T-helper 2 cell treated with Interferon-gamma antibody and Interleukin-4, amounts not matched to agents 5 μg/mL and 100 μg/mL, for 36 hours (primary cell): ENCODE measurements at regions not wholly inside any gene's neighbourhood (a gene's known extent, or its start where the extent isn't known, plus 50 kb on each side); places are given as distances from the start of the nearest gene placed in this dataset.

ENCODE experiments used
- DNase-seq: peaks from one replicate; pipeline ENCODE4 v3.0.0; 2021; ENCODE audit warnings: low spot score
- H3K27ac Mint-ChIP-seq: one replicate; pipeline ENCODE4 v1.8.0; 2021; ENCODE audit warnings: mild to moderate bottlenecking, mixed read lengths
- H3K27me3 Mint-ChIP-seq: one replicate; pipeline ENCODE4 v1.8.0; 2021; ENCODE audit warnings: low read depth, mixed read lengths
- H3K36me3 Mint-ChIP-seq: one replicate; pipeline ENCODE4 v1.8.0; 2021; ENCODE audit warnings: low read depth, mixed read lengths
- H3K4me1 Mint-ChIP-seq: one replicate; pipeline ENCODE4 v1.8.0; 2021; ENCODE audit warnings: low read depth, mixed read lengths
- H3K4me3 Mint-ChIP-seq: one replicate; pipeline ENCODE4 v1.8.0; 2022; ENCODE audit warnings: mild to moderate bottlenecking, moderate library complexity, mixed read lengths
- H3K9me3 Mint-ChIP-seq: one replicate; pipeline ENCODE4 v1.8.0; 2021; ENCODE audit warnings: mixed read lengths

DNA sequence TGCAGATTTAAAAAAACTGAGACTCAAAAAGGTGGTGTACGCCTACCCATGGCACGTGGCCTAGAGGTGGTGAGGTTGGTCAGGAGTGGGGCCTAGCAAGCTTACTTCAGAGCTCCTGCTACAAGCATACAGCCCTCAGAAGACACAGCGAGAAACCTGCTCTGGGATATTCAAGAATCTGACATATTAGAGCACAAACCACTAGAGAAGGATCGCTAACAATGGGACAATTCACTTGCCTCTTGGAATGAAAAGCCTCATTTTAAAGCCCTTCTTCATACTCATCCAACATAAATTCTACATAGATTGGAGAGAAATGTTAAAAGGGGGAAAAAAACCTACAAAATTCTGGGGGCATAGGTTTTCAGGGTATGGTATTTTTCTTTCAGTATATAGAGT, 118.0 kb upstream of the ARHGEF3 start:
- peak overlapping the region; percentile 90 for H3K4me3 Mint-ChIP-seq
- no peak for DNase-seq
- H3K9me3 Mint-ChIP-seq: no peaks in the 10 kb centered on the region
- no peaks in the 10 kb centered on the region for H3K27me3 Mint-ChIP-seq
- H3K4me1 Mint-ChIP-seq: peaks cover 77% of the 10 kb centered on the region
- peak overlapping the region; percentile 63 for H3K27ac Mint-ChIP-seq
- peaks cover 4% of the 10 kb centered on the region for H3K36me3 Mint-ChIP-seq

DNA sequence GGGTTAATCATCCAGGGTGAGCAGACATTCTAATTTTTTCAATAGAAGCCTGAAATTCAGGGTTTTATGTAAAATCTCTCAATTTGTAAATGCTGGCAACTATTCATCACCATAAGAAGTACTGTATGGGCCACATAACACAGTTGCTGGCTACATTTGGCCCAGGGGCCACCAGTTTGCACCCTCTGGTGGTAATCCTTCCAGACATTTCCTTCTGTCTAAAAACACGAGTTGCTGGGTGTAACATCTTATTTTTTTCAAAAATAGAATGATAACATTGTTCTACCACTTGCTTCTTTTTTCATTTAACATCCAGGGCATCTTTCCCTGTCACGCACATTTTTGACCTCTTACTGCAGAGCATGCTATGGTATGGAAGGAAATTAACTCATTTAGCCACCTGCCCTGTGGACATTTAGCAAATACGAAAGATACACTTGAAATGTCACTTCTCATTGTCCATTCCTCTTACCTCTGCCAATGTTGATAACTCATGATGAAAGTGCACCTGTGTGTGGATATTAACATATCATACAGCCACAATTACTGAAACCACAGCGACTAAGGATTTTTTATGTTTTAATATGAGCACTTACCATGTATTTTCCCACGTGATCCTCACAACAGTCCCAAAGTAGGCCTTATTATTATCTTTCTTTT, 117.5 kb upstream of the ARHGEF3 start:
- no peak for DNase-seq
- Mint-ChIP-seq H3K27ac (peak overlapping the region; percentile 63), H3K9me3 (no peaks in the 10 kb centered on the region), H3K4me3 (peak overlapping the region; percentile 90), H3K4me1 (peaks cover 79% of the 10 kb centered on the region), H3K36me3 (peaks cover 8% of the 10 kb centered on the region), H3K27me3 (no peaks in the 10 kb centered on the region)

DNA sequence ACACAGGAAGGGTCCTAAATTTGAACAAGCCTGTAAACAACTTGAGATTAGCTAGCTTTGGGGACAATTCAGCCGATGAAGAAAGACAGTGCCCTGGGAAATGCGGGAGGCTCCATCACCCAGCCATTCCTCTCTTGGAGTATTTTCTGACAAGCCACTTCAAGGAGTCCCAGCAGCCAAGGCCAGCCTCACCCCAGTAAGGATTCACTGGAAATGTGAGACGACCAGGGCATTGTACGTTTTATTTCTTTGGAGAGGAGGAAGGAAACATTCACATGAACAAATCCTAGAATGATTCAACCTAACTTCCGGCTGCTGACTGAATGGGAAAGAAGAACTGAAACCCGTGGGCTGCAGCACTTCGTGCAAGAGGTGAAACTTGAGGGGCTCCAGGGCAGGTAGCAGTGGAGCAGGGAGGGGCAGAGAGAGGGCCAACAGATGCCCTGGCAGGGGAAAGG, 116.4 kb upstream of the ARHGEF3 start:
- Mint-ChIP-seq H3K4me1 (peaks cover 79% of the 10 kb centered on the region), H3K36me3 (peaks cover 16% of the 10 kb centered on the region), H3K4me3 (peak overlapping the region; percentile 90), H3K27me3 (no peaks in the 10 kb centered on the region), H3K9me3 (no peaks in the 10 kb centered on the region), H3K27ac (peak overlapping the region; percentile 87)
- peak; percentile 81 for DNase-seq

DNA sequence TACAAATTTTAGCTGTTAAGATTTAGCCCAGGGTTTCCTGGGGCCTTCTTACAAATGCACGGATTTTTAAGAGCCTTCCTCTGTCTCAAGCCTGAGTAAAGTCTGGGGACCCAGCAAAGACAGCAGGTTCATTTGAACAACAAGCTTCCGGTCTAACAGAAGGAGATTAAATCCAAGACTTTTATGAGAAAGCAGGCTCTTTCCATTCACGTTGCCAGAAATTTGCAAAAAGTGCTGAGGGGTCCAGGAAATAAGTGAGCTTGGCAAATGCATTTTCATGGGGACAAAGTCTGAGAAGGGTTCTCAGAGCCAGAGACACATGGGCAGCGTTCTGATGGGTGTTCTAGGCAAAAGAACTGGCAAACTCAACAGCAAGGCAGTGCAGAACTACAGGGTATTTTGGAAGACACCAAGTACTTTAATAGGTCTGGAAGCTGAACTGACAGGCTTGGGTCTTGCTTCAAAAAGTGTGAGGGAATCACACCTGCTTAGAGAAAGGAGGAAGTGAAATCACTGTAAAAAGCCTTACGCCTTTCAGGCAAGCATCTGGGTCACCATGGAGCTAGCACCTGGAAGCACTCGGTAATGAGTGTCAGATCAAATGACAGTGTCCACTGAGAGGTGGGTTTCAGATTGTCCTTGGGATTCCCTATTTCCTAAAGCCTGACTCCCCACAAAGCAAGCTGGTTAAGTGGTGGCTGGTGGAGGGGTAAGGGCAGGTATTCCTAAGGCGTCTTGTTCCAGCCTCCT, 115.8 kb upstream of the ARHGEF3 start:
- H3K27me3 Mint-ChIP-seq: no peaks in the 10 kb centered on the region
- H3K9me3 Mint-ChIP-seq: no peaks in the 10 kb centered on the region

DNA sequence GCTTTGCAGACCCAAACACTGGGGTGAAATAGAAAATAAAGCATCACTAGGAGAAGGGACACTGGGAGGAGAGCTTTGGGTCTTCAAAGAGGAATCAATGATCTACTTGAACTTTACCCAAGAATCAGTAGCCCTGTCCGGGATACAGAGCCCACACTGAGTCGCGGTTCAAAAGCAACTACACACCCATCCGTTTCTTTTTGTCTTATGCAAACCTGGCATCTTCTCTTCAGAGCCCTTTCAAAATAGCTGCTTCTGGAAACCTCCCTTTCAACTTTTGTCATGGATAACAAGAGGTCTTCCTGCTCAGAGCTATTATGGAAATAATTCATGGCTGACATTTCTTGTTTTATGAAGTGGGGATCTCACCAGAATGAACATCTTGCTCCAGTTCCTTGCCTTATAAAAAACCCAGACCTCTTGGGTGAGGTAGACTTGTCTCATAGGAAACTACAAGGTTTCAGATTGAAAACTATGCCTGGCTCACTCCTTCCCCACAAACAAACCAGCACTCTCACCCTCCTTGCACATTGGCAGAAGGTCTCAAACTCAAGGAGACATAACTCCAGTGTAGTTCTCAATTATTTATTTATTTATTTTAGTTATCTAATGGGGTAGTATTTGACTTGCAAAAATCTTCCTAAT, 115.1 kb upstream of the ARHGEF3 start:
- H3K36me3 Mint-ChIP-seq: peaks cover 19% of the 10 kb centered on the region
- H3K27me3 Mint-ChIP-seq: no peaks in the 10 kb centered on the region
- H3K27ac Mint-ChIP-seq: peak overlapping the region; percentile 87
- peaks cover 70% of the 10 kb centered on the region for H3K4me1 Mint-ChIP-seq
- H3K4me3 Mint-ChIP-seq: peak overlapping the region; percentile 90
- DNase-seq: peak; percentile 30
- no peaks in the 10 kb centered on the region for H3K9me3 Mint-ChIP-seq

More for the DNA sequence above, 115.8 kb upstream of the ARHGEF3 start:
- H3K27ac Mint-ChIP-seq: peak overlapping the region; percentile 87
- H3K36me3 Mint-ChIP-seq: peaks cover 19% of the 10 kb centered on the region
- H3K4me3 Mint-ChIP-seq: peak overlapping the region; percentile 90
- DNase-seq: no peak
- H3K4me1 Mint-ChIP-seq: peaks cover 77% of the 10 kb centered on the region

DNA sequence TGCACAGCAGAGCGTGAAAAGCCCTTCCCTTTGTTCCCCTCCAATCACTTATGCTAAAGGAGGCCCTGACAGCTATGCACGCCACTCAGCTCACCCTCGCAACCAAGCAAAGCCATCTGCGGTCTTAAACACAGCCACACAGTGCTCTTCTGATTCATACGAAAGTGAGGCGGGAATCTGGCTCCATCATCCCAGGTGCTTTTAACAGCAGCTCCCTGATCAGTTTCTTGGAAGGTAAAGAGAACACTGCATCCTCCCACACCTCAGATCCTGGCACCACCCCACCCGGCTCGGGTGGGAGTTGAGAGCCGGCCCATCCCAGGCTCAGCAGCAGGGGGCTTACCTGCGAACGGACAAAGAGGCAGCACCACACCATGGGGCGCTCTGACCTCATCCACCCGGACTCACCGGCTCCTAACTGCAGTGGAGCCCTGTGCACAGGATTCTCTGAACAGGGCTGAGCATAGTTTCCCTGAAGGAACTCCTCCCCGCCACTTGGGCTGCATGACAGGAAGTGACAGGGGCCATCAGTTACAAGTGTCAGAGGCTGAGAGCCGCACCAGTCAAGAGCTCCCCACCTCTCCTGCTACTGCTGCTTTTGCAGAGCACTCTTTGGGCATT, 114.3 kb upstream of the ARHGEF3 start:
- peak overlapping the region; percentile 87 for H3K27ac Mint-ChIP-seq
- no peaks in the 10 kb centered on the region for H3K9me3 Mint-ChIP-seq
- peak overlapping the region; percentile 90 for H3K4me3 Mint-ChIP-seq
- no peaks in the 10 kb centered on the region for H3K27me3 Mint-ChIP-seq
- H3K4me1 Mint-ChIP-seq: peaks cover 63% of the 10 kb centered on the region
- peaks cover 24% of the 10 kb centered on the region for H3K36me3 Mint-ChIP-seq
- DNase-seq: peak; percentile 72

DNA sequence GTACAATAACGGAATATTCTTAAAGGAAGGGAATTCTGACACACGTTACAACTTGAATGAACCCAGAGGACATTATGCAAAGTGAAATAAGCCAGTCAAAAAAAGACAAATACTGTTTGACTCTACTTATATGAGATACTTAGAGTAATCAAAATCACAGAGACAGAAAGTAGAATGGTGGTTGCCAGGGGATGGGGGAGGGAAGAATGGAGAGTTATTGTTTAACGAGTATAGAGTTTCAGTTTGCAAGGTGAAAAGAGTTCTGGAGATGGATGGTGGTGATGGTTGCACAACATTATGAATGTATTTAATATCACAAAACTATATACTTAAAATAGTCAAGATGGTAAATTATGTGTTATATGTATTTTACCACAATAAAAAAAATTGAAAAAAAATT, 112.9 kb upstream of the ARHGEF3 start:
- H3K9me3 Mint-ChIP-seq: no peaks in the 10 kb centered on the region
- H3K36me3 Mint-ChIP-seq: peaks cover 37% of the 10 kb centered on the region
- no peaks in the 10 kb centered on the region for H3K27me3 Mint-ChIP-seq
- peak overlapping the region; percentile 90 for H3K4me3 Mint-ChIP-seq
- DNase-seq: no peak
- peak overlapping the region; percentile 87 for H3K27ac Mint-ChIP-seq
- H3K4me1 Mint-ChIP-seq: peaks cover 64% of the 10 kb centered on the region

DNA sequence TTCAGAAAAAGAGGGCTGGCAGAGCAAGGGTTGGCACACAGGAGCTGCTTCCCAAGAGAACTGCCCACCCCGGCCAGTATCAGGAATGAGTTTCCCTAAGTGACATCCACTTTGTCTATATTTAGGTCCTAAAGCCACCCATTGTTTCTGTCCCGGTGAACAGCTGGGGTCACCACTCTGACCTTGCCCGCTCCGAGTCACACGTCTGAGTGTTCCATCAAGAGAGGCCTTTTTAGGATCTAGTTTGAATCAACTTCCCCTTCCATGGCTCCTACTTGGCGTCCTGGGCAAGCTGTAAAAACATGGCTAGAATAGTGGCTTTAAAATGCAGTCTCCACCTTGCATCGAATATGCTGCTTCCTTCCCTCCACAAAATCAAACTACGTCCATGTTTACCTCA, 109.6 kb upstream of the ARHGEF3 start:
- H3K36me3 Mint-ChIP-seq: peaks cover 52% of the 10 kb centered on the region
- no peak for DNase-seq
- H3K27me3 Mint-ChIP-seq: no peaks in the 10 kb centered on the region

DNA sequence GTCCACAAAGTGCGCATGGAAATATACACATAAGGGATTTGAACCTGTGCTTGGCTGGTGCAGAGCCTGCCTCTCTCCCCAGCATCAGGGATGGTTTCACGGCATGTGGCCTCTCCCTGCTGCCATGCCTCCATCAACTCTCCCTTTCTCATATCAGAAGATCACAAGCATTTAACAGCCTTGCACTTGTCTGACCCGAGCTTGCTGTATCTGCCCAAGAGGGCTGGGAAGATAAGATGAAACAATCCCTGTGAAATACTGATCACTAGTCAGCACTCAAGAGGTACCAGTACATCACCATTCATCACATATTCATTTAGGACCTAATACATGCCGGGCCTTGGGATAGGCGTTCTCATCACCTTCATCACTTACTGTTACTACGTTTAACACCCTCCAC, 107.6 kb upstream of the ARHGEF3 start:
- Mint-ChIP-seq H3K4me1 (peaks cover 46% of the 10 kb centered on the region), H3K36me3 (peaks cover 48% of the 10 kb centered on the region), H3K27ac (no peak overlapping the region), H3K9me3 (no peaks in the 10 kb centered on the region), H3K4me3 (no peak overlapping the region), H3K27me3 (no peaks in the 10 kb centered on the region)
- DNase-seq: no peak

More for the DNA sequence above, 109.6 kb upstream of the ARHGEF3 start:
- Mint-ChIP-seq H3K4me3 (no peak overlapping the region), H3K27ac (no peak overlapping the region), H3K4me1 (peaks cover 50% of the 10 kb centered on the region), H3K9me3 (no peaks in the 10 kb centered on the region)

DNA sequence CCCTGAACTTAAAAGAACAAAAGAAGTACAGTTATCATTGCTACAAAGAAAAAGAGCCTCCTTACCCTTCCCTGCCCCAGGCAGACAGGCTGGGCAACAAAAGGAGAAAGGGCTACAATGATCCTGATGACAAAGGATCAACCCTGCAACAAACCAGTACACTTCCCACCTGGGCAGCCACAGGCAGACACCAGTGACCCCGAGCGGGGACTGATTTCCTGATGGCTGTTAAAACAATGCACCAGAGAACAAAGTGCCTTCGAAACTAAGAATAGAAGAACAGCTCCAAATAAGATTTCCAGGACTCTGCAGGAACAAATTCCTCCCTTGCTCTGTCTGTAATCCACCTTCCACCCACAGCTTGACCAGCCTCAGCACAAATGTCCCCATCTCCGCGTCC, 106.3 kb upstream of the ARHGEF3 start:
- Mint-ChIP-seq H3K27ac (peak overlapping the region; percentile 8), H3K27me3 (no peaks in the 10 kb centered on the region), H3K9me3 (no peaks in the 10 kb centered on the region), H3K36me3 (peaks cover 43% of the 10 kb centered on the region), H3K4me1 (peaks cover 40% of the 10 kb centered on the region), H3K4me3 (no peak overlapping the region)
- DNase-seq: no peak

DNA sequence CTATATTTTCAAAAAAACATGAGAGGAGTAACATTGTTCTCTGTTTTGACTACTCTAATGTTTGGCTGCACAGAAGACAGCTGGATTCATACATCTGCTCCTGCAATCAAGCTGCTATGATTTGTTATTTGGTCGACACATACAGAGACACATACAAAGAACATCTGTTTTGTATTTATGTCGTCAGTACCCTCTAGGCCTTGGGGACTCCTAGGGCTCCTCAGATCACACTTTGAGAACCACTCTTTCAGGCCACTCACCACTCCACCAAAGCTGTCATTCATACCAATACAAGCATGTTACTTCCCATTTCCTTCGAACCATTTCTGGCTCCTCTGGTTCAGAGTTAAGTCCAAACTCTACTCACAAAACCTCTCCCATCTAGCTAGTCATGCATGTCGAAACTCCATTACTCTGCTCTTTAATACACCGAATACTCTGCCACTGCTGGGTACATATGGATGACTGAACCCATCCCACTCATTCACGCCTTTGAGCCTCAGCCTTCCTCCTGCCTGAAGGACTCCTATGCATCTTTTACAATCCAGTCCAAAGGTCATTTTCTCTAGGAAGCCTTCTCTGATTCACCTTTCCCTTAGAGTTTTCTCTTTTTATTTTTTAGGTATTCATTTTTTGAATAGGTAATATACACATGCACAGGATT, 102.9 kb upstream of the ARHGEF3 start:
- no peak overlapping the region for H3K4me3 Mint-ChIP-seq
- peaks cover 32% of the 10 kb centered on the region for H3K36me3 Mint-ChIP-seq
- H3K9me3 Mint-ChIP-seq: no peaks in the 10 kb centered on the region
- no peak overlapping the region for H3K27ac Mint-ChIP-seq
- no peaks in the 10 kb centered on the region for H3K27me3 Mint-ChIP-seq
- no peak for DNase-seq
- peaks cover 56% of the 10 kb centered on the region for H3K4me1 Mint-ChIP-seq

DNA sequence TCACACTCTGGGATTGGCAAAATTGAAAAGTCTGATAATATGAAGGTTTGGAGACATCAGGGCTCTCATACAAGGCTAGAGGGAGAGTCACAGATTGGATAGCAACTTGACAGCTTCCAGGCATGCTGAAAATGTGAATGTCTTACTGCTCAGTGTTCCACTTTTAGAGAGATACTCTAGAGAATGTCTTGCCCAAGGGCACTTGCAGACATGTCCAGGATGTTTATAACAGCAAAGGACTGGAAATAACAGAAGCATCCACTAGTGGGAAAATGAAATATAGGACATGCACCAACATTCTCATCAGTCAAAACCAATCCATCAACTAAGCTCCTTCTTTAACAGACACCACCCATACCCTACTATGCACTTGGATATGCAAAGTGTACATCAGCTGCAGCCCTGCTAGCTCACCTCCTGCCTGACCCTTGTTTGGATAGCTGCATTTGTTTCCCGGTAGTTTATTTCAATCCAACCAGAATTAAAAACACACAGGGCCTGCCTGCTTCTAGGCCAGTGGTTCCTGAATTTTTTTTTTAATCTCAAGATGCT, 101.6 kb upstream of the ARHGEF3 start:
- Mint-ChIP-seq H3K36me3 (peaks cover 32% of the 10 kb centered on the region), H3K9me3 (peaks cover 4% of the 10 kb centered on the region), H3K4me1 (peaks cover 46% of the 10 kb centered on the region), H3K4me3 (no peak overlapping the region), H3K27ac (no peak overlapping the region), H3K27me3 (no peaks in the 10 kb centered on the region)
- DNase-seq: no peak

DNA sequence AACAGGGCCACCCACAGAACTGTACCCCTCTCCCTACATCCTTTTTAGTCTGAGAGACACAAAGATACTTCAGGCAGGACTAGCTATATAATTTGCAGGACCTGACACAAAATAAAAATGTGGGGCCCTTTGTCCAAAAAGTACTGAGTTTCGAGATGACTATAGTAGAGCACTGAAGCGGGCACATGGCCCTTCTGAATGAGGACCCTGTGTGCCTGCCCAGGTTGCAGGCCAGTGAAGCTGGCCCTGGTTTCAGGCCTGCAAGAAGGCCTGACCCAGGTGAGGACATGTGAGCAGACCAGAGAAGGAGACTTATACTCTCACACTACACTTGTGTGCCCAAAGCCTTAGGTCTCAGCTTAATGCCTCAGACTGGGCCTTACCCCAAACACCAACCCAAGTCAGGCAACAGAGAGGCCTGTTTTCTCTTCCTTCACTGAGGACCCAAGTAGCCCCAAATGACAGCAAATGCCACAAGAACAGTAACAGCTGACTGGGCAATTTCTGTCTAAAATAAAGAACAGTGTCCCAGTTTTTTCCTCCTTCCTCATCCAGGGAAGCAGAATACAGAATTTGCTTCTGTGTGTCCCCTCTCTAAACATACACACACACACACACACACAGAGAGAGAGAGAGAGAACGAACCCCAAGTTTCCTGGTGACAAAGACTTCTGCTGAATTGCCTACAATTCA, 100.9 kb upstream of the ARHGEF3 start:
- no peak for DNase-seq
- Mint-ChIP-seq H3K27ac (no peak overlapping the region), H3K4me1 (peaks cover 41% of the 10 kb centered on the region), H3K27me3 (no peaks in the 10 kb centered on the region), H3K36me3 (peaks cover 30% of the 10 kb centered on the region), H3K4me3 (no peak overlapping the region), H3K9me3 (peaks cover 4% of the 10 kb centered on the region)
